Endodermal cell (in vitro differentiated cells): ENCODE measurements at regions not wholly inside any gene's neighbourhood (a gene's known extent, or its start where the extent isn't known, plus 50 kb on each side); places are given as distances from the start of the nearest gene placed in this dataset.

Experiments used
- DNase-seq: peaks from one replicate; pipeline ENCODE4 v3.0.0-alpha.2; 2017
- H3K27ac ChIP-seq: 2 replicates; pipeline ENCODE4 v1.5.1; 2013; ENCODE audit warnings: mild to moderate bottlenecking, low read depth, low read length, moderate library complexity
- H3K27me3 ChIP-seq: 2 replicates; pipeline ENCODE4 v1.6.1; 2013; ENCODE audit warnings: mild to moderate bottlenecking, low read length, moderate library complexity; ENCODE audit not compliant: insufficient read depth, control insufficient read depth, poor library complexity, severe bottlenecking
- H3K36me3 ChIP-seq: 2 replicates; pipeline ENCODE4 v1.7.0; 2013; ENCODE audit warnings: mild to moderate bottlenecking, low read length, moderate library complexity; ENCODE audit not compliant: control insufficient read depth, insufficient read depth
- H3K4me1 ChIP-seq: one replicate; pipeline ENCODE4 v1.7.0; 2013; ENCODE audit warnings: low read length; ENCODE audit not compliant: control insufficient read depth, insufficient read depth
- H3K4me3 ChIP-seq: 2 replicates; pipeline ENCODE4 v1.5.1; 2013; ENCODE audit warnings: mild to moderate bottlenecking, low read length, moderate library complexity
- H3K9ac ChIP-seq: 2 replicates; pipeline ENCODE4 v1.6.1; 2013; ENCODE audit warnings: mild to moderate bottlenecking, low read length, moderate library complexity; ENCODE audit not compliant: poor library complexity, severe bottlenecking; ENCODE audit errors: extremely low read depth
- H3K9me3 ChIP-seq: 2 replicates; pipeline ENCODE4 v1.6.1; 2013; ENCODE audit warnings: mild to moderate bottlenecking, low read length, moderate library complexity; ENCODE audit not compliant: control insufficient read depth
- H3K27ac Mint-ChIP-seq: 2 replicates; pipeline ENCODE4 v1.8.0; 2020; ENCODE audit warnings: mixed read lengths
- H3K27me3 Mint-ChIP-seq: 2 replicates; pipeline ENCODE4 v1.8.0; 2021; ENCODE audit warnings: mild to moderate bottlenecking, mixed read lengths; ENCODE audit not compliant: insufficient read depth
- H3K36me3 Mint-ChIP-seq: 2 replicates; pipeline ENCODE4 v1.8.0; 2020; ENCODE audit warnings: low read depth, mixed read lengths
- H3K4me1 Mint-ChIP-seq: 2 replicates; pipeline ENCODE4 v1.8.0; 2020; ENCODE audit warnings: mixed read lengths
- H3K4me3 Mint-ChIP-seq: 2 replicates; pipeline ENCODE4 v1.8.0; 2020; ENCODE audit warnings: mild to moderate bottlenecking, moderate library complexity, mixed read lengths
- H3K9me3 Mint-ChIP-seq: 2 replicates; pipeline ENCODE4 v1.8.0; 2020; ENCODE audit warnings: mild to moderate bottlenecking, mixed read lengths
- CTCF ChIP-seq: fragments of 200-600 bp; sonication (generic); conservative IDR thresholded peaks from 2 replicates; pipeline ENCODE4 v1.5.0; 2021; ENCODE audit warnings: antibody characterized with exemption, mild to moderate bottlenecking
- WGBS, 2 experiments: methylation state at CpG; one replicate each; pipeline versions ENCODE4 v1.1.5 to v1.1.7; 2013; ENCODE audit warnings: missing lambda C conversion rate in 2 of 2, mixed read lengths in 1 of 2; ENCODE audit not compliant: insufficient coverage in 1 of 2, insufficient read length in 1 of 2; 5-methylcytosine and 5-hydroxymethylcytosine counted together

GRCh38 chr2:161048317-161048716 is 111.9 kb upstream of the TANK start:
- no peaks in the 10 kb centered on the region for H3K27me3 ChIP-seq
- no peak overlapping the region for H3K27ac ChIP-seq
- H3K9ac ChIP-seq: no peak overlapping the region
- H3K4me1 Mint-ChIP-seq: peaks cover 7% of the 10 kb centered on the region
- no peak overlapping the region for H3K4me3 ChIP-seq
- WGBS, 2 experiments: 50 to 62% methylated on average over 2 to 3 of the region's 3 CpGs
- no peak for TF ChIP-seq CTCF
- DNase-seq: no peak
- no peaks in the 10 kb centered on the region for H3K9me3 Mint-ChIP-seq
- no peak overlapping the region for H3K4me3 Mint-ChIP-seq
- no peaks in the 10 kb centered on the region for H3K9me3 ChIP-seq
- H3K4me1 ChIP-seq: no peaks in the 10 kb centered on the region
- H3K36me3 Mint-ChIP-seq: no peaks in the 10 kb centered on the region
- no peaks in the 10 kb centered on the region for H3K36me3 ChIP-seq
- H3K27me3 Mint-ChIP-seq: peaks cover 3% of the 10 kb centered on the region
- no peak overlapping the region for H3K27ac Mint-ChIP-seq

- no peak for DNase-seq
- Histone ChIP-seq H3K9me3 (no peaks in the 10 kb centered on the region), H3K36me3 (no peaks in the 10 kb centered on the region), H3K9ac (no peak overlapping the region), H3K27ac (no peak overlapping the region), H3K4me3 (no peak overlapping the region), H3K4me1 (no peaks in the 10 kb centered on the region), H3K27me3 (no peaks in the 10 kb centered on the region)
- Mint-ChIP-seq H3K9me3 (no peaks in the 10 kb centered on the region), H3K36me3 (no peaks in the 10 kb centered on the region), H3K27me3 (peaks cover 3% of the 10 kb centered on the region), H3K4me3 (no peak overlapping the region), H3K4me1 (peaks cover 7% of the 10 kb centered on the region), H3K27ac (no peak overlapping the region)
- TF ChIP-seq CTCF: no peak
- 73 to 100% methylated on average over 1 of the region's 1 CpG for WGBS, 2 experiments
Observed at GRCh38 chr2:161049559-161049958, 110.7 kb upstream of the TANK start.

GRCh38 chr2:161052214-161052613 is 108.0 kb upstream of the TANK start:
- Mint-ChIP-seq H3K27ac (no peak overlapping the region), H3K27me3 (peaks cover 3% of the 10 kb centered on the region), H3K36me3 (no peaks in the 10 kb centered on the region), H3K4me3 (no peak overlapping the region), H3K9me3 (peaks cover 5% of the 10 kb centered on the region), H3K4me1 (peaks cover 7% of the 10 kb centered on the region)
- no peak for TF ChIP-seq CTCF
- no peak for DNase-seq
- no peak overlapping the region for H3K9ac ChIP-seq
- no peak overlapping the region for H3K27ac ChIP-seq
- H3K9me3 ChIP-seq: peaks cover 7% of the 10 kb centered on the region
- H3K36me3 ChIP-seq: no peaks in the 10 kb centered on the region
- H3K4me3 ChIP-seq: no peak overlapping the region
- no peaks in the 10 kb centered on the region for H3K27me3 ChIP-seq
- 100% methylated on average over 1 of the region's 1 CpG; no CpG with 5 or more reads in 1 of the 2 experiments for WGBS, 2 experiments
- H3K4me1 ChIP-seq: no peaks in the 10 kb centered on the region
